MM.1S (cell line): ENCODE measurements at regions not wholly inside any gene's neighbourhood (a gene's known extent, or its start where the extent isn't known, plus 50 kb on each side); places are given as distances from the start of the nearest gene placed in this dataset.
"Not testable (repeated sequence)": the region's sequence is repeated elsewhere in the genome, so short reads cannot be mapped to it uniquely, and the experiment has no call there.

Source experiments
- DNase-seq: peaks from one replicate; pipeline ENCODE4 v3.0.0-alpha.2; 2015
- H2AFZ ChIP-seq: fragments of 300-600 bp; sonication (generic); 2 replicates; pipeline ENCODE4 v1.6.0; 2016; ENCODE audit warnings: antibody characterized with exemption, low read length
- H3F3A ChIP-seq: fragments of 300-600 bp; sonication (generic); 2 replicates; pipeline ENCODE4 v1.6.1; 2016; ENCODE audit warnings: mild to moderate bottlenecking, antibody characterized with exemption, low read length, moderate library complexity, mixed read lengths; ENCODE audit not compliant: insufficient read depth
- H3K27ac ChIP-seq: fragments of 300-600 bp; sonication (generic); 2 replicates; pipeline ENCODE4 v1.5.1; 2016; ENCODE audit warnings: mild to moderate bottlenecking, low read length
- H3K27me3 ChIP-seq: fragments of 300-600 bp; sonication (generic); replicated peaks from 2 replicates; pipeline ENCODE4 v1.6.0; 2016; ENCODE audit warnings: low read length; ENCODE audit not compliant: insufficient read depth
- H3K36me3 ChIP-seq: fragments of 300-600 bp; sonication (generic); replicated peaks from 2 replicates; pipeline ENCODE4 v1.6.1; 2016; ENCODE audit warnings: mild to moderate bottlenecking, low read length, mixed read lengths; ENCODE audit not compliant: insufficient read depth
- H3K4me1 ChIP-seq: fragments of 300-600 bp; sonication (generic); 2 replicates; pipeline ENCODE4 v1.6.1; 2016; ENCODE audit warnings: low read length, mixed read lengths
- H3K4me2 ChIP-seq: fragments of 300-600 bp; sonication (generic); 2 replicates; pipeline ENCODE4 v1.6.0; 2016; ENCODE audit warnings: low read depth, low read length
- H3K4me3 ChIP-seq: fragments of 300-600 bp; sonication (generic); 2 replicates; pipeline ENCODE4 v1.5.1; 2016; ENCODE audit warnings: low read length, mixed read lengths
- H3K79me2 ChIP-seq: fragments of 300-600 bp; sonication (generic); 2 replicates; pipeline ENCODE4 v1.6.1; 2016; ENCODE audit warnings: mixed run types, low read length, mixed read lengths
- H3K9ac ChIP-seq: fragments of 300-600 bp; sonication (generic); 2 replicates; pipeline ENCODE4 v1.6.1; 2016; ENCODE audit warnings: low read length, mixed read lengths
- H3K9me2 ChIP-seq: fragments of 300-600 bp; sonication (generic); replicated peaks from 2 replicates; pipeline ENCODE4 v1.6.1; 2016; ENCODE audit warnings: mild to moderate bottlenecking, low read length, mixed read lengths; ENCODE audit not compliant: insufficient read depth
- H3K9me3 ChIP-seq: fragments of 300-600 bp; sonication (generic); replicated peaks from 2 replicates; pipeline ENCODE4 v1.6.1; 2016; ENCODE audit warnings: mild to moderate bottlenecking, low read length, mixed read lengths; ENCODE audit not compliant: insufficient read depth
- H4K20me1 ChIP-seq: fragments of 300-600 bp; sonication (generic); 2 replicates; pipeline ENCODE4 v1.6.1; 2016; ENCODE audit warnings: mild to moderate bottlenecking, low read length, moderate library complexity, mixed read lengths; ENCODE audit not compliant: insufficient read depth
- CTCF ChIP-seq: fragments of 300-600 bp; sonication (generic); IDR thresholded peaks from 2 replicates; pipeline ENCODE4 v1.5.1; 2016; ENCODE audit warnings: antibody characterized with exemption, low read length, mixed read lengths
- EZH2 ChIP-seq: fragments of 300-600 bp; sonication (generic); optimal IDR thresholded peaks from 2 replicates; pipeline ENCODE3; 2017; ENCODE audit warnings: low read depth, mild to moderate bottlenecking, antibody characterized with exemption, low read length, mixed read lengths
- EZH2phosphoT487 ChIP-seq: fragments of 300-600 bp; sonication (generic); IDR thresholded peaks from 2 replicates; pipeline ENCODE4 v1.6.1; 2018; ENCODE audit warnings: antibody characterized with exemption, low read length

- Histone ChIP-seq H3K36me3 (no peaks in the 10 kb centered on the region), H3K79me2 (0 out of 2 replicates have a peak, but pooled peaks cover 6% of the 10 kb centered on the region), H3K4me1 (no peaks in the 10 kb centered on the region), H2AFZ (no peak overlapping the region), H3K9me3 (no peaks in the 10 kb centered on the region), H3K9me2 (no peaks in the 10 kb centered on the region), H3K27ac (peak overlapping the region; percentile 39; the same call in 1 of the 2 replicates), H3K9ac (peak overlapping the region; percentile 19), H3K4me2 (no peak overlapping the region), H4K20me1 (no peaks in the 10 kb centered on the region), H3K4me3 (peak overlapping the region; percentile 35; the same call in 1 of the 2 replicates), H3K27me3 (no peaks in the 10 kb centered on the region), H3F3A (no peaks in the 10 kb centered on the region)
- no peak for DNase-seq
- TF ChIP-seq CTCF (no peak), EZH2 (no peak), EZH2phosphoT487 (no peak)
Observed at GRCh38 chr3:163717377-163717776, 1360.9 kb downstream of the SI start.

- no peak overlapping the region for H3K4me3 ChIP-seq
- no peak overlapping the region for H2AFZ ChIP-seq
- H3K27me3 ChIP-seq = no peaks in the 10 kb centered on the region
- no peaks in the 10 kb centered on the region for H3K79me2 ChIP-seq
- TF ChIP-seq CTCF (no peak), EZH2phosphoT487 (no peak), EZH2 (no peak)
- no peaks in the 10 kb centered on the region for H3K36me3 ChIP-seq
- no peaks in the 10 kb centered on the region for H3K9me2 ChIP-seq
- no peak overlapping the region for H3K27ac ChIP-seq
- no peaks in the 10 kb centered on the region for H3K9me3 ChIP-seq
- no peaks in the 10 kb centered on the region for H4K20me1 ChIP-seq
- no peak overlapping the region for H3K9ac ChIP-seq
- H3K4me1 ChIP-seq = no peaks in the 10 kb centered on the region
- no peaks in the 10 kb centered on the region for H3F3A ChIP-seq
- DNase-seq = no peak
- no peak overlapping the region for H3K4me2 ChIP-seq
Observed at GRCh38 chr3:163708428-163708827, 1369.9 kb downstream of the SI start.

GRCh38 chr3:163707659-163708058, 1370.6 kb downstream of the SI start:
- no peaks in the 10 kb centered on the region for H3K9me2 ChIP-seq
- DNase-seq = no peak
- no peaks in the 10 kb centered on the region for H3K4me1 ChIP-seq
- H3K27ac ChIP-seq = no peak overlapping the region
- H4K20me1 ChIP-seq = no peaks in the 10 kb centered on the region
- no peak overlapping the region for H3K9ac ChIP-seq
- no peaks in the 10 kb centered on the region for H3K9me3 ChIP-seq
- no peaks in the 10 kb centered on the region for H3K27me3 ChIP-seq
- H3K79me2 ChIP-seq = no peaks in the 10 kb centered on the region
- no peak overlapping the region for H2AFZ ChIP-seq
- no peak overlapping the region for H3K4me2 ChIP-seq
- no peak overlapping the region for H3K4me3 ChIP-seq
- TF ChIP-seq CTCF (no peak), EZH2phosphoT487 (no peak)
- no peaks in the 10 kb centered on the region for H3F3A ChIP-seq
- no peaks in the 10 kb centered on the region for H3K36me3 ChIP-seq

- H3K4me2 ChIP-seq = not testable (repeated sequence)
Observed at GRCh38 chr3:163698221-163698620, 1380.1 kb downstream of the SI start.

More at GRCh38 chr3:163698221-163698620, 1380.1 kb downstream of the SI start:
- H3K9me2 ChIP-seq, H3F3A ChIP-seq, H3K27ac ChIP-seq, H3K4me1 ChIP-seq, H3K36me3 ChIP-seq, H4K20me1 ChIP-seq, DNase-seq, H3K4me3 ChIP-seq, H3K79me2 ChIP-seq, H3K9me3 ChIP-seq, H3K9ac ChIP-seq, H2AFZ ChIP-seq, H3K27me3 ChIP-seq: not testable (repeated sequence)
